ENCODE measurements at regions not wholly inside any gene's neighbourhood (a gene's known extent, or its start where the extent isn't known, plus 50 kb on each side); places are given as distances from the start of the nearest gene placed in this dataset.

DNA sequence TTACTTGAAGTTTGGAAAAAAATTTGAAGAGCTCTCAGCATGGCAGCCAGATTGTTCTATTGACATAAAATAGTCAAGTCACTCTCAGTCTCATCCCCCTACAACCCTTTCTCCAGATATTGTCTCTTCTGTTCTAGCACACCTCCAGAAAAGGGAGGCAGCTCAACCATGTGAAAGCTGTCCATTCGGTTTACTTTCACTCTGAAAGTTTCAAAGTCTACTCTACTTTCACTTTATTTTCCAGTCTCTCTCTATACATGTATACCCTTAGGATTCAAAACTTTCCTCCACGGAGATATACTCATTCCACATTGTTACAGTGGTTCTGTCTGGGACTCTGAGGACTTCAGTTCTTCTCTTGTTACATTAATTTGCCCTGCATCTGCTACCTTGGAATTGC lies 111.0 kb upstream of the STAC start:
- TF ChIP-seq, protein P1, sequence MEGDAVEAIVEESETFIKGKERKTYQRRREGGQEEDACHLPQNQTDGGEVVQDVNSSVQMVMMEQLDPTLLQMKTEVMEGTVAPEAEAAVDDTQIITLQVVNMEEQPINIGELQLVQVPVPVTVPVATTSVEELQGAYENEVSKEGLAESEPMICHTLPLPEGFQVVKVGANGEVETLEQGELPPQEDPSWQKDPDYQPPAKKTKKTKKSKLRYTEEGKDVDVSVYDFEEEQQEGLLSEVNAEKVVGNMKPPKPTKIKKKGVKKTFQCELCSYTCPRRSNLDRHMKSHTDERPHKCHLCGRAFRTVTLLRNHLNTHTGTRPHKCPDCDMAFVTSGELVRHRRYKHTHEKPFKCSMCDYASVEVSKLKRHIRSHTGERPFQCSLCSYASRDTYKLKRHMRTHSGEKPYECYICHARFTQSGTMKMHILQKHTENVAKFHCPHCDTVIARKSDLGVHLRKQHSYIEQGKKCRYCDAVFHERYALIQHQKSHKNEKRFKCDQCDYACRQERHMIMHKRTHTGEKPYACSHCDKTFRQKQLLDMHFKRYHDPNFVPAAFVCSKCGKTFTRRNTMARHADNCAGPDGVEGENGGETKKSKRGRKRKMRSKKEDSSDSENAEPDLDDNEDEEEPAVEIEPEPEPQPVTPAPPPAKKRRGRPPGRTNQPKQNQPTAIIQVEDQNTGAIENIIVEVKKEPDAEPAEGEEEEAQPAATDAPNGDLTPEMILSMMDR (IDR thresholded peaks at IDR 0.05; ENCODE audit: control insufficient read depth, insufficient read depth, low read depth, low read length, missing control alignments): no peak
- DNase-seq (ENCODE audit: low read depth): no peak
- no peak overlapping the region for H3K4me3 ChIP-seq (ENCODE audit: control insufficient read depth, low read depth, low read length)

DNA sequence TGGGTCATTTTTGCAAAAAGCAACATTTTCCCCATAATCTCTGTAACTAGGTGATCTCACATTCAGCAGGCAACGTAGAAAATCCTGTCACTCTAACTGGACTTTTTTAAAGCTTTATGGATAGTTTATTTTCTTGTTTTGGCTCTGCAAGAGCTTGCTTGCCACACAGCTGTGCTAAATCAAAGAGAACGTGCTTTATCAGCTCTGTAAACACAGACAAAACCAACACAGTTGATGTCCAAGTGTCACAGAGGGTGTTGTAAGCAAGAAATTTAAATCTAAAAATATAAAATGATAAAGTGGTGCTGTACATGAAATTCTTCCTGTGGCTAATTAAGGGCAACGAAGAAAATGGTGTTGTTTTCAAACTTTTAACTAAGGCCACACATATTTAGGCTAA lies 97.5 kb upstream of the STAC start:
- H3K4me3 ChIP-seq (ENCODE audit: control insufficient read depth, low read depth, low read length): no peak overlapping the region
- no peak for DNase-seq (ENCODE audit: low read depth)
- TF ChIP-seq, protein P1 (IDR thresholded peaks at IDR 0.05; ENCODE audit: control insufficient read depth, insufficient read depth, low read depth, low read length, missing control alignments): no peak

DNA sequence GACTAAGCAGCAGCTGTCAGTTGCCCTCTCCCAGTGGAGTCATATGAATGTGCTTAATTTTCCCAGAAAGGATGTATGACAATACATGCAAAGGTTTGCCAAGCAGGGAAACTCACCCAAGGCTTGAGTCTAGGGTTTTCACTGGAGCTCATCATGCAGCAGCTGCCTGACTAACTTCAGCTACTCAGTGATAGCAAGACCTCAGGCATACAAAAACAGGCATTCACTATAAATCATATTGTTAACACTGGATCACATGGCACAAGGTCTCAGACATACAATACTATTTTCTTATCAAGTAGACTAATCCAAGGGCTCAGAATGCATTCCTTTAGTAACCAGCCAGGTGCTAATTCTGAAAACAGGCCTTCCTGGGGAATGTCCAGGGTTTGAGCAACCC lies 85.0 kb upstream of the STAC start:
- no peak overlapping the region for H3K4me3 ChIP-seq (ENCODE audit: control insufficient read depth, low read depth, low read length)
- no peak for DNase-seq (ENCODE audit: low read depth)
- TF ChIP-seq, protein P1 (IDR thresholded peaks at IDR 0.05; ENCODE audit: control insufficient read depth, insufficient read depth, low read depth, low read length, missing control alignments): no peak

DNA sequence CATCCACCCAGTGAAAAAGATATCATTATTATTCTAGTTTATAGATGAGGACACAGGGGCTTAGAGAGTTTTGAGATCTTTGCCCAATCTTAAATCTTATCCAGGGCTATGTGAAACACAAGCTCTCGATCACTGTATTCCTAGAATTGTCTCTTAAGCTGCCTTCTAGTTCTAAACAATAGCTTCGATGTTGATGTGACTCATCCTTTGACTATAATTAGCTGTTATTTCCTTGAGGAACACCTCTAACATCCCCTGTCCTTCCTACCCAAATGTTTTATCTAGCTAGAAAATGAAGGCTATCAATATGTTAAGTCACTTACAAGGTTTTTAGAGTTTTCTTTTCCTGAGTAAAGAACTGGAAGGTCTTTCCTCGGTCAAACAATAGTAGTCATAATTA lies 83.1 kb upstream of the STAC start:
- H3K4me3 ChIP-seq (ENCODE audit: control insufficient read depth, low read depth, low read length): no peak overlapping the region
- no peak for DNase-seq (ENCODE audit: low read depth)
- TF ChIP-seq, protein P1 (IDR thresholded peaks at IDR 0.05; ENCODE audit: control insufficient read depth, insufficient read depth, low read depth, low read length, missing control alignments): no peak

DNA sequence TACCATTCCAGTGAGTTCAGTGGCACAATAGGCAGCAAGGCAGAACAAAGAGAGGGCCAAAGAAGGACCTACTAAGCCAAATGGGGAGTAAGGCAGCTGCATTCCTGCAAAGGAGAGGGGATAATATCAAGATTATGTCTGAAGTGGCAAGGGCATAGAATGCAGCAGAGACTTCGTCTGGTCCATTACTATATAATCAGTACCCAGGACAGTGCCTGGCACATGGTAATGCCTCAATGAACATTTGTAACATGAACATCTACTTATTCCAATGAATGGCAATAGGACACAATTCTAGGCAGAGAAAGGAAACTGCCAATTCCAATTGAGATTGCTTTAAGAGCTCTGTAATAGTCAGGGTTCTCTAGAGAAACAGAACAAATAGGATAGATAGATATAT lies 82.1 kb upstream of the STAC start:
- no peak for DNase-seq (ENCODE audit: low read depth)
- H3K4me3 ChIP-seq (ENCODE audit: control insufficient read depth, low read depth, low read length): no peak overlapping the region
- TF ChIP-seq, protein P1 (IDR thresholded peaks at IDR 0.05; ENCODE audit: control insufficient read depth, insufficient read depth, low read depth, low read length, missing control alignments): no peak

DNA sequence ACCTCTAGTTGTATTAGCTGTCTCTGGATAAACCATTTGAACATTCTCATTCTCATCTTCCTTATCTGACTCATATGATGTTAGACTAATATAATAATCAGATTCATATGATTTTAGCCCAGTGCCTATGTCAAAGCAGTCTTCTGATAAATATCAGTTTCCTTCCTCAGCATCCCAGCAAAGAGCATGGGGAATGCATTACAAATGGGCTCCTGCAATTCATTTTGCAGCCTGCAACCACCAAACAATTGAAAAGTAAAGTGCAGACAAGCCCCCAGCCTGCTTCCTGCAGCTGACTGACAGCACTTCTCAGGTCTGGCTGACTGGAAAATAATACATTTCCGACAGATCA lies 78.2 kb upstream of the STAC start:
- TF ChIP-seq, protein P1 (IDR thresholded peaks at IDR 0.05; ENCODE audit: control insufficient read depth, insufficient read depth, low read depth, low read length, missing control alignments): no peak
- no peak overlapping the region for H3K4me3 ChIP-seq (ENCODE audit: control insufficient read depth, low read depth, low read length)
- no peak for DNase-seq (ENCODE audit: low read depth)

DNA sequence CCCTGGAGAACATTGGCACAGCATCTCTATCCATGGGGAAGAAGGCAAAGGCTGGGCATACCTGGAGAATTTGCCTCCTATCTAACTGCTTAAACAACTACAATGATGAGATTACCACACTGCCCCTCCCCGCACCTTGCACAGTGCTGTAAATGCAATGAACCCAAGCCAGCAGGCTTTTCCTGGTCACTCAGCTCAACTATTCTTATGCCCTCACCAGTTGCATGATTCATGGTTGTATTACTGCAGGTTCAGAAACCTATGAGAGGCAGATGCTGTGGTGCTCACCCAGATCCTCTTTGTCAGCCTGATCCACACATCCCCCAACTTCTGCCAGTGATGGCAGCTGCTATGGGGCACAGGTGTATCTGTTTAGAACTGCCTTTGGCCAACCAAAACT lies 77.7 kb upstream of the STAC start:
- DNase-seq (ENCODE audit: low read depth): no peak
- H3K4me3 ChIP-seq (ENCODE audit: control insufficient read depth, low read depth, low read length): no peak overlapping the region
- TF ChIP-seq, protein P1 (IDR thresholded peaks at IDR 0.05; ENCODE audit: control insufficient read depth, insufficient read depth, low read depth, low read length, missing control alignments): no peak
